ENCODE measurements at regions not wholly inside any gene's neighbourhood (a gene's known extent, or its start where the extent isn't known, plus 50 kb on each side); places are given as distances from the start of the nearest gene placed in this dataset.
A peak's percentile ranks its signal among the peaks of the same experiment; 100 is the strongest.

DNA sequence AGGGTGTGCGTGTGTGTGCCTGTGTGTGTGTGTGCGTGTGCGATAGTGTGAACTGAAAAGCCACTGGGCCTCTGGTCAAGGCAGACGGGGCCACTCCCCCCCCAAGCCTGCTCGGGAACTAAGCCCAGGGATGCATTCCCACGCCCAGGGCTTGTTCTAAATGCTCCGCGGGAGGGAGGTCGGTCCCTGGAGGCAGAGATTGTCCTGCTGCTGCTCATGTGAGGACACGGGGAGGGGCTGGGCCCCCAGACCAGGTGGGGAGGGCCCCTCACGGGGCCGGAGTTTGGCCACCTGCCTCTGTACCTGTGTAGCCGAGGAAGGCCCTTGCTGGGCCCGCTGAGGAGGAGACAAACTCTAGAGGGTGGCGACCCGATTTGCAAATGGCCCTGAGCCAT is 93.9 kb downstream of the PDGFA start:
- DNase-seq (peak in 2 of 6 donors; percentile 21 to 55), ATAC-seq (peak in 1 of 4 donors; percentile 21), FAIRE-seq (no peak)
- Histone ChIP-seq H3K27ac (no peak overlapping the region), H3K9me3 (no peaks in the 10 kb centered on the region), H3K4me1 (no peaks in the 10 kb centered on the region), H3K4me3 (no peak overlapping the region), H3K36me3 (no peaks in the 10 kb centered on the region), H3K27me3 (no peaks in the 10 kb centered on the region)
- WGBS, 2 donors = 65 to 66% methylated on average over 16 of the region's 16 CpGs
- TF ChIP-seq, protein P1, sequence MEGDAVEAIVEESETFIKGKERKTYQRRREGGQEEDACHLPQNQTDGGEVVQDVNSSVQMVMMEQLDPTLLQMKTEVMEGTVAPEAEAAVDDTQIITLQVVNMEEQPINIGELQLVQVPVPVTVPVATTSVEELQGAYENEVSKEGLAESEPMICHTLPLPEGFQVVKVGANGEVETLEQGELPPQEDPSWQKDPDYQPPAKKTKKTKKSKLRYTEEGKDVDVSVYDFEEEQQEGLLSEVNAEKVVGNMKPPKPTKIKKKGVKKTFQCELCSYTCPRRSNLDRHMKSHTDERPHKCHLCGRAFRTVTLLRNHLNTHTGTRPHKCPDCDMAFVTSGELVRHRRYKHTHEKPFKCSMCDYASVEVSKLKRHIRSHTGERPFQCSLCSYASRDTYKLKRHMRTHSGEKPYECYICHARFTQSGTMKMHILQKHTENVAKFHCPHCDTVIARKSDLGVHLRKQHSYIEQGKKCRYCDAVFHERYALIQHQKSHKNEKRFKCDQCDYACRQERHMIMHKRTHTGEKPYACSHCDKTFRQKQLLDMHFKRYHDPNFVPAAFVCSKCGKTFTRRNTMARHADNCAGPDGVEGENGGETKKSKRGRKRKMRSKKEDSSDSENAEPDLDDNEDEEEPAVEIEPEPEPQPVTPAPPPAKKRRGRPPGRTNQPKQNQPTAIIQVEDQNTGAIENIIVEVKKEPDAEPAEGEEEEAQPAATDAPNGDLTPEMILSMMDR (IDR thresholded peaks at IDR 0.05) = no peak
- intact Hi-C loops (cut with DNase I) = no loop called here

DNA sequence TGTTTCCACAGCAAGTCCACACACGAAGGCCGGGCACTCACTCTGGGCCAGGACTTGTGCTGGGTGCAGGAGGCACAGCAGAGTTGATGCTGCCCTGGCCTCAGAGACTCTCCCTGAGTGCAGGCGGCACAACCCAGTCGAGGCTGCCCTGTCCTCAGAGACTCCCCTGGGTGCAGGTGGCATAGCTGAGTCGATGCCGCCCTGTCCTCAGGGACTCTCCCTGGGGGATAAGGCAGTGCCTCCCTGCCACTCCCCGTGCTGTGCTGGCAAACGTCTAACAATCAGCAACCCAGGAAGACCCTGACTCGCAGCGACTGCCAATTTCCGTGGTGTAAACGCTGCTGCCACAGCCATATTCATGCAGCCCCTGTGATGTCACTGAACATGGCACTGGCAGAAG is 93.1 kb downstream of the PDGFA start:
- no peak overlapping the region for H3K4me3 ChIP-seq

DNA sequence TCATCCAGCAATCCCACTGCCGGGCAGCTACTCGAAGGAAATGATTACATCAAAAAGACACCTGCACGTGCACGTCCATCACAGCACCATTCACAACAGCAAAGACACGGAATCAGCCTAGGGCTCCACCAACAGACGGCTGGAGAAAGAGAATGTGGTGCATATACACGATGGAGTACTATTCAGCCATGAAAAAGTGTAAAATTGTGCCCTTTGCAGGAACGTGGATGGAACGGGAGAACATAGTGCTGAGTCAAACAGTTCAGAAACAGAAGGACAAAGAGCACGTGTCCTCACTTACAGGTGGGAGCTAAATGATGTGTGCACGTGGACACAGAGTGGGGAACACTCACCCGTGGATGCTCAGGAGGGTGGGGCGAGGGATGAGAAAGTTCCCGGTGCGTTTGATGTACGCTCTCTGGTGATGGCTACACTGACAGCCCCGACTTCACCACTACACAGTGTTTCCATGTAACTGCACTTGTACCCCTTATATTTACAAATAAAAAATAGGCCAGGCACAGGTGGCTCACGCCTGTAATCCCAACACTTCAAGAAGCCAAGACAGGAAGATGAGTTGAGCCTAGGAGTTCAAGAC is 92.0 kb downstream of the PDGFA start:
- FAIRE-seq (no peak), DNase-seq (peak in 1 of 6 donors; percentile 16), ATAC-seq (no peak)
- Histone ChIP-seq H3K4me1 (no peaks in the 10 kb centered on the region), H3K9me3 (no peaks in the 10 kb centered on the region), H3K27me3 (no peaks in the 10 kb centered on the region), H3K36me3 (no peaks in the 10 kb centered on the region), H3K4me3 (no peak overlapping the region), H3K27ac (no peak overlapping the region)
- WGBS, 2 donors = 91 to 92% methylated on average over 18 of the region's 18 CpGs
- TF ChIP-seq, protein P1 (IDR thresholded peaks at IDR 0.05) = no peak
- intact Hi-C loops (cut with DNase I) = no loop called here

More for the DNA sequence above, 93.1 kb downstream of the PDGFA start:
- no peak for ATAC-seq
- Histone ChIP-seq H3K9me3 (no peaks in the 10 kb centered on the region), H3K27ac (no peak overlapping the region), H3K4me1 (no peaks in the 10 kb centered on the region), H3K27me3 (no peaks in the 10 kb centered on the region), H3K36me3 (no peaks in the 10 kb centered on the region)
- intact Hi-C loops (cut with DNase I) = no loop called here
- peak in 3 of 6 donors; percentile 14 to 44 (median 35) for DNase-seq
- WGBS, 2 donors = 93 to 94% methylated on average over 12 of the region's 12 CpGs
- TF ChIP-seq, protein P1 (IDR thresholded peaks at IDR 0.05) = no peak
- no peak for FAIRE-seq

DNA sequence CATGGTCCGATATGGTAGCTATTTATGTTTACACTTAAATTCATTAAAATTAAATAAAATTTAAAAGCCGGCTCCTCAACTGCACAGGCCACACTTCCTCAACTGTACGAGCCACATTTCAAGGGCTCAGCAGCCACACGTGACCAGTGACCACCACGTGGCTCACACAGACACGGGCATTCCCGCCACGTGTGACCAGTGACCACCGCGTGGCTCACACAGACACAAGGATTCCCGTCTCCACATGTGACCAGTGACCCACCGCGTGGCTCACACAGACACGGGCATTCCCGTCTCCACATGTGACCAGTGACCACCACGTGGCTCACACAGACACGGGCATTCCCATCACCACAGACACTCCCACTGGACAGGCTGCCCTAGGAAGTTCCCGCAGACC is 91.3 kb downstream of the PDGFA start:
- Histone ChIP-seq H3K4me3 (no peak overlapping the region), H3K27me3 (no peaks in the 10 kb centered on the region), H3K9me3 (no peaks in the 10 kb centered on the region), H3K4me1 (no peaks in the 10 kb centered on the region), H3K27ac (no peak overlapping the region), H3K36me3 (no peaks in the 10 kb centered on the region)
- TF ChIP-seq, protein P1 (IDR thresholded peaks at IDR 0.05) = no peak
- no peak for DNase-seq
- intact Hi-C loops (cut with DNase I) = no loop called here
- WGBS, 2 donors = 95 to 96% methylated on average over 18 of the region's 18 CpGs
- FAIRE-seq = no peak
- no peak for ATAC-seq

DNA sequence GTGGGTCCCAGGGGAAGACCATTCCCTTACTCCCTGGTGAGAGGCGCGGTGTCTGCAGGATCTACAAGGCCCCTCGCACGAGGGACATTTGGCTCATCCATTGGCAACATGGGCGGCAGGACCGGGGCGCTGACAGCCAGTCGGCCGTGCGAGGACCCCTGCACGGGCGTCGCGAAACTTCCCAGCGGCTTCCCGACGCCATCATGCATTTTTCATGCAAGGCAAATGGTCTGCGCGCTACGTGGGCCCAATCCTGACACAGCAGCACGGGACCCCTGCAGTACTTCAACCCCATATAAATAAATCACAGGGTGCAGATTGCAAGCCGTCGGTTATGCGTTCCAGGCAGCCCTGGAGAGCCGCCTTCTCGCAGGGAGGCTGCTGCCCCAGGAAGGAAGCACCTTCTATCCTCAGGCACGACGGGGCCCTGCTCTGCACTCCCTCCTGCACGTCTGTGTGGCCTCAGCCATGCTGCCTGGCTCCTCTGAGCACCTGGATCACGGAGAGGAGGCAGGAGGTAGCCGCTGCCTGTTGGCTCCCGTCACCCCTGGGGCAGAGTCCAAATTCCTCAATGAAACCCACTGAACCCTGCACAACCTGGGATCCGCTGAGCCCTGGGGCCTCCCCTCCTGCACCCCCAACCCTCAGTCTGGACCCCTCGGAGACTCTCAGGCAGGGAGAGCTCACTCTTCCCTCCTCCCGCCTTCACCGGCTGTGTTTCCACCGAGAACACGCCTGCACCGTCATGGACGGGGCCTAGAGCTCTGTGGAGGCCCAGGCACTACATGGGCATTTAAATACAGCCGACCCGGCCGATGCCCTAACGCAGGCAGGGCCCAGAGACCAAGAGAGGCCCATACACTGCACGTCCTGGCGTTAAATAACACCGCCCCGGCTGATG is 90.5 kb downstream of the PDGFA start:
- Histone ChIP-seq H3K36me3 (no peaks in the 10 kb centered on the region), H3K27ac (no peak overlapping the region), H3K27me3 (no peaks in the 10 kb centered on the region), H3K9me3 (no peaks in the 10 kb centered on the region), H3K4me3 (no peak overlapping the region), H3K4me1 (no peaks in the 10 kb centered on the region)
- FAIRE-seq (no peak), ATAC-seq (no peak), DNase-seq (peak in 1 of 6 donors; percentile 71)
- intact Hi-C loops (cut with DNase I) = no loop called here
- 94 to 96% methylated on average over 48 of the region's 48 CpGs for WGBS, 2 donors
- TF ChIP-seq, protein P1 (IDR thresholded peaks at IDR 0.05) = no peak
